ENCODE measurements at regions not wholly inside any gene's neighbourhood (a gene's known extent, or its start where the extent isn't known, plus 50 kb on each side); places are given as distances from the start of the nearest gene placed in this dataset.

- no peak for TF ChIP-seq CTCF (IDR thresholded peaks at IDR 0.05)
Observed at GRCh38 chr15:91710080-91710698, 143.3 kb upstream of the SLCO3A1 start.

GRCh38 chr15:91711384-91712033, 142.0 kb upstream of the SLCO3A1 start:
- no peak for TF ChIP-seq CTCF (IDR thresholded peaks at IDR 0.05)

GRCh38 chr15:91712286-91712685, 141.2 kb upstream of the SLCO3A1 start:
- no peak for TF ChIP-seq CTCF (IDR thresholded peaks at IDR 0.05)

GRCh38 chr15:91716536-91716935, 137.0 kb upstream of the SLCO3A1 start:
- no peak for TF ChIP-seq CTCF (IDR thresholded peaks at IDR 0.05)

GRCh38 chr15:91717811-91718210, 135.7 kb upstream of the SLCO3A1 start:
- no peak for TF ChIP-seq CTCF (IDR thresholded peaks at IDR 0.05)

GRCh38 chr15:91723959-91724358, 129.5 kb upstream of the SLCO3A1 start:
- TF ChIP-seq CTCF (IDR thresholded peaks at IDR 0.05): no peak

- TF ChIP-seq CTCF (IDR thresholded peaks at IDR 0.05): no peak
Observed at GRCh38 chr15:91733661-91734060, 119.8 kb upstream of the SLCO3A1 start.

Data from LNCAP (cell line).